HCT116 (cell line): ENCODE measurements at regions not wholly inside any gene's neighbourhood (a gene's known extent, or its start where the extent isn't known, plus 50 kb on each side); places are given as distances from the start of the nearest gene placed in this dataset.

Experiments
- ATAC-seq: fragments of 200-7000 bp; cut with Tn5 transposase; 2 replicates; pipeline ENCODE4 v1.9.1; 2020; ENCODE audit warnings: mild to moderate bottlenecking, moderate library complexity
- BruUV-seq: library from RNA; stranded (reverse); fragments of 400-500 nt; replicated peaks from 2 replicates; lab custom pipeline; 2021; lab: Mats Ljungman, UMichigan
- CTCF ChIA-PET: fragments of 300-600 bp; sonication (Branson Sonifier 250); formaldehyde crosslinking; loops from one replicate; lab custom pipeline; 2021; ENCODE audit warnings: antibody characterized with exemption; lab: Charles Lee
- POLR2A ChIA-PET: fragments of 300-600, 350-600 bp; sonication (Branson Sonifier 250); formaldehyde crosslinking; loops from one replicate; lab custom pipeline; 2021; ENCODE audit warnings: antibody characterized with exemption; lab: Charles Lee
- RAD21 ChIA-PET, 2 experiments: fragments of 300-600 bp; sonication (Branson Sonifier 250); formaldehyde crosslinking; loops; one replicate each; lab custom pipeline; 2023; ENCODE audit warnings: low total read pairs in 2 of 2; ENCODE audit not compliant: uncharacterized antibody in 2 of 2, unreplicated experiment in 2 of 2, low non-redundant PET in 1 of 2; lab: Charles Lee
- DNase-seq: peaks from one replicate; pipeline ENCODE4 v3.0.0-alpha.2; 2010; ENCODE audit warnings: low read depth, low spot score
- H2AFZ ChIP-seq: fragments of 200-600 bp; shearing (Covaris generic), sonication (generic); 2 replicates; pipeline ENCODE4 v1.6.1; 2017; ENCODE audit warnings: low read depth, mixed run types, mixed read lengths, antibody characterized with exemption, low read length; ENCODE audit not compliant: poor library complexity, severe bottlenecking
- H3K27ac ChIP-seq: 2 replicates; pipeline ENCODE4 v1.5.1; 2012; ENCODE audit warnings: low read depth, low read length
- H3K27me3 ChIP-seq: fragments of 200-600 bp; sonication (generic); 2 replicates; pipeline ENCODE4 v1.6.1; 2016; ENCODE audit warnings: mixed run types, low read length, mixed read lengths; ENCODE audit not compliant: insufficient read depth
- H3K36me3 ChIP-seq, 2 experiments: fragments of 200-500 bp in 1 of 2; fragments of 200-600 bp in 1 of 2; sonication (Bioruptor generic) in 1 of 2; sonication (generic) in 1 of 2; 2 replicates each; pipeline versions ENCODE4 v1.5.1 to v1.6.1; 2014 to 2016; ENCODE audit warnings: low read length in 2 of 2, inconsistent platforms in 1 of 2, mixed read lengths in 1 of 2, mixed run types in 1 of 2; ENCODE audit not compliant: insufficient read depth in 2 of 2, control insufficient read depth in 1 of 2
- H3K4me1 ChIP-seq, 2 experiments: fragments of 200-600 bp in 1 of 2; sonication (generic) in 1 of 2; 2 replicates each; pipeline versions ENCODE4 v1.5.1 to v1.6.1; 2012 to 2017; ENCODE audit warnings: low read length in 2 of 2, inconsistent platforms in 1 of 2, mild to moderate bottlenecking in 1 of 2, mixed read lengths in 1 of 2, mixed run types in 1 of 2, moderate library complexity in 1 of 2; ENCODE audit not compliant: insufficient read depth in 2 of 2, control insufficient read depth in 1 of 2
- H3K4me2 ChIP-seq: fragments of 200-600 bp; sonication (generic); 2 replicates; pipeline ENCODE4 v1.6.1; 2017; ENCODE audit warnings: mixed run types, low read length, mixed read lengths
- H3K4me3 ChIP-seq, 2 experiments: fragments of 200-600 bp in 1 of 2; sonication (generic) in 1 of 2; replicated peaks in 1 of 2; 2 replicates each; pipeline ENCODE4 v1.5.1; 2011 to 2016; ENCODE audit warnings: low read length in 2 of 2, control low read depth in 1 of 2, low read depth in 1 of 2, mild to moderate bottlenecking in 1 of 2, mixed read lengths in 1 of 2, mixed run types in 1 of 2
- H3K79me2 ChIP-seq: fragments of 200-600 bp; sonication (generic); 2 replicates; pipeline ENCODE4 v1.6.1; 2017; ENCODE audit warnings: mild to moderate bottlenecking, mixed run types, low read length, moderate library complexity, mixed read lengths; ENCODE audit not compliant: insufficient read depth
- H3K9ac ChIP-seq: fragments of 200-600 bp; sonication (generic); 2 replicates; pipeline ENCODE4 v1.6.1; 2016; ENCODE audit warnings: low read length, mixed read lengths
- H3K9me2 ChIP-seq: fragments of 200-600 bp; sonication (generic), shearing (Covaris generic); 2 replicates; pipeline ENCODE4 v1.6.1; 2017; ENCODE audit warnings: mixed run types, mild to moderate bottlenecking, moderate library complexity; ENCODE audit not compliant: insufficient read depth
- H3K9me3 ChIP-seq, 2 experiments: fragments of 200-500 bp in 1 of 2; fragments of 200-600 bp in 1 of 2; sonication (Bioruptor generic) in 1 of 2; sonication (generic) in 1 of 2; 2 replicates each; pipeline ENCODE4 v1.6.1; 2014 to 2017; ENCODE audit warnings: low read length in 2 of 2, mixed read lengths in 2 of 2, inconsistent platforms in 1 of 2, low read depth in 1 of 2, mild to moderate bottlenecking in 1 of 2, mixed run types in 1 of 2, moderate library complexity in 1 of 2; ENCODE audit not compliant: control insufficient read depth in 1 of 2, insufficient read depth in 1 of 2
- H4K20me1 ChIP-seq: fragments of 200-600 bp; sonication (generic), shearing (Covaris generic); 2 replicates; pipeline ENCODE4 v1.6.1; 2017; ENCODE audit warnings: mixed run types, mild to moderate bottlenecking, moderate library complexity; ENCODE audit not compliant: insufficient read depth
- ATF3 ChIP-seq: IDR thresholded peaks from 2 replicates; pipeline ENCODE4 v1.6.1; 2012
- CTCF ChIP-seq, 3 experiments: fragments of 200-600 bp in 1 of 3; sonication (generic) in 1 of 3; IDR thresholded peaks in 2 of 3; conservative IDR thresholded peaks in 1 of 3; 2 replicates each; pipeline ENCODE4 v1.5.1; 2012 to 2017; ENCODE audit warnings: low read depth in 2 of 3, low read length in 2 of 3, antibody characterized with exemption in 1 of 3, borderline replicate concordance in 1 of 3, control low read depth in 1 of 3, mild to moderate bottlenecking in 1 of 3, mixed read lengths in 1 of 3, mixed run types in 1 of 3, moderate library complexity in 1 of 3; ENCODE audit not compliant: insufficient read depth in 1 of 3
- EGR1 ChIP-seq: IDR thresholded peaks from 2 replicates; pipeline ENCODE4 v1.6.1; 2012; ENCODE audit warnings: low read depth
- EZH2 ChIP-seq: fragments of 200-600 bp; sonication (generic); IDR thresholded peaks from 2 replicates; pipeline ENCODE4 v1.6.1; 2017; ENCODE audit warnings: antibody characterized with exemption, mixed run types
- EZH2phosphoT487 ChIP-seq: fragments of 200-600 bp; IDR thresholded peaks from 2 replicates; pipeline ENCODE4 v1.6.1; 2018; ENCODE audit warnings: antibody characterized with exemption, borderline replicate concordance
- POLR2A ChIP-seq: IDR thresholded peaks from 2 replicates; pipeline ENCODE4 v1.7.0; 2011; ENCODE audit warnings: borderline replicate concordance; ENCODE audit not compliant: insufficient read depth, insufficient read length; ENCODE audit errors: extremely low read depth
- REST ChIP-seq: IDR thresholded peaks from 2 replicates; pipeline ENCODE4 v1.6.1; 2012; ENCODE audit warnings: low read depth
- SP1 ChIP-seq: IDR thresholded peaks from 2 replicates; pipeline ENCODE4 v1.6.1; 2012; ENCODE audit warnings: low read depth
- TCF7L2 ChIP-seq: IDR thresholded peaks from 2 replicates; pipeline ENCODE4 v1.7.0; 2011; ENCODE audit warnings: borderline replicate concordance, inconsistent platforms; ENCODE audit not compliant: insufficient read depth, insufficient read length; ENCODE audit errors: extremely low read depth
- YY1 ChIP-seq: IDR thresholded peaks from 2 replicates; pipeline ENCODE4 v1.6.1; 2011; ENCODE audit warnings: low read length, low read depth, moderate library complexity, mild to moderate bottlenecking; ENCODE audit not compliant: insufficient replicate concordance; ENCODE audit errors: extremely low read depth
- intact Hi-C: fragments of 100-400 bp; cut with micrococcal nuclease; formaldehyde crosslinking; loops from 2 replicates; pipeline ENCODE4 v1.10.0; 2022

GRCh38 chr11:72524711-72525110, 90.4 kb upstream of the CLPB start:
- H3K4me3 ChIP-seq = no peak overlapping the region
- ChIA-PET RAD21 (no interaction called here), CTCF (interaction anchor here (1.0 kb wide), 1 partner anchor 54 kb away, joined by 3 read pairs; no protein-coding TSS in a partner anchor), POLR2A (no interaction called here)
- no peaks in the 10 kb centered on the region for H3K27me3 ChIP-seq
- no peaks in the 10 kb centered on the region for H3K36me3 ChIP-seq
- no peak for TF ChIP-seq REST
- TF ChIP-seq ATF3 = no peak
- TF ChIP-seq EGR1 = no peak
- no peak for TF ChIP-seq SP1
- no peak for TF ChIP-seq CTCF (IDR thresholded peaks at IDR 0.05 in 2 of 3, conservative IDR thresholded peaks at IDR 0.05 in 1 of 3; ENCODE audit: borderline replicate concordance in 1 of 3, insufficient read depth in 1 of 3, low read depth in 2 of 3, low read length in 2 of 3)
- TF ChIP-seq YY1 = no peak
- TF ChIP-seq EZH2phosphoT487 = no peak
- TF ChIP-seq TCF7L2 = no peak
- TF ChIP-seq EZH2 = no peak
- TF ChIP-seq POLR2A = no peak
- ATAC-seq = no peak
- no peak overlapping the region for H3K9ac ChIP-seq
- no peak overlapping the region for H3K27ac ChIP-seq
- no peaks in the 10 kb centered on the region for H4K20me1 ChIP-seq
- intact Hi-C loops = no loop called here
- no peak for DNase-seq
- H3K4me1 ChIP-seq = no peaks in the 10 kb centered on the region
- H3K79me2 ChIP-seq = no peaks in the 10 kb centered on the region
- no peak overlapping the region for H3K4me2 ChIP-seq
- BruUV-seq = no TSS peak
- H3K9me2 ChIP-seq = no peaks in the 10 kb centered on the region
- no peak overlapping the region for H2AFZ ChIP-seq
- no peaks in the 10 kb centered on the region for H3K9me3 ChIP-seq
